ENCODE measurements at regions not wholly inside any gene's neighbourhood (a gene's known extent, or its start where the extent isn't known, plus 50 kb on each side); places are given as distances from the start of the nearest gene placed in this dataset.

DNA sequence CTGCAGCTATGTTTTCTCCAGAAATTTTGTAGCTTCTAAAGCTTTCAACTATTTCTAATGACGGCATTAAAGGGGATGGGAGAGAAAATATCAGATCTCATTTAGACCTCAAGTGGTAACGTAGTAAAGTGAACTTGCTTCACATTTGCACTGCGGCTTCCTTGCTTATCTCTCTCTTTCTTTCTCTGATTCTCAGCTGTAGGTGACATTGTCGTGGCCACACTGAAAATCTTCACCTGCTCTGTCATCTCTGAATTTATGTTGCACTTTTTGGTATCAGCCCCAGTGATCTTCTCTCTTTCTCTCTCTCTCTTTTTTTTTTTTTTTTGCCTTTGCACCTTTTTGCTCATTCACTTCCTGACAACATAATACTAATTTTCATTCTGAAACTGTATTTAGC lies 254.1 kb upstream of the SATB1 start:
- CTCF ChIA-PET: no interaction called here
- intact Hi-C loops (cut with micrococcal nuclease; ENCODE audit: unreplicated experiment): no loop called here
- Histone ChIP-seq H3K4me3 (ENCODE audit: low read depth, low read length) (no peak overlapping the region), H3K9me3 (no peaks in the 10 kb centered on the region), H3K4me1 (no peaks in the 10 kb centered on the region), H3K27me3 (replicated peaks; ENCODE audit: control insufficient read depth, insufficient read depth, low read length) (no peaks in the 10 kb centered on the region), H3K36me3 (ENCODE audit: control insufficient read depth, insufficient read depth, low read length) (no peaks in the 10 kb centered on the region)
- Mint-ChIP-seq H3K27me3 (ENCODE audit: insufficient read depth, unreplicated experiment) (no peaks in the 10 kb centered on the region), H3K27ac (ENCODE audit: unreplicated experiment) (no peak overlapping the region), H3K36me3 (ENCODE audit: insufficient read depth, unreplicated experiment) (no peaks in the 10 kb centered on the region), H3K4me3 (ENCODE audit: unreplicated experiment) (no peak overlapping the region), H3K9me3 (ENCODE audit: unreplicated experiment) (no peaks in the 10 kb centered on the region), H3K4me1 (ENCODE audit: low read depth, unreplicated experiment) (no peaks in the 10 kb centered on the region)
- no peak for TF ChIP-seq CTCF (IDR thresholded peaks at IDR 0.05; ENCODE audit: insufficient read depth in 1 of 2, low read depth in 1 of 2, low read length in 1 of 2, severe bottlenecking in 1 of 2, unreplicated experiment in 1 of 2)
- POLR2A ChIA-PET: no interaction called here
- BruUV-seq (replicated peaks): no TSS peak
- no peak for DNase-seq

GRCh38 chr3:18675197-18675596 lies 250.1 kb upstream of the SATB1 start:
- no peaks in the 10 kb centered on the region for H3K27me3 Mint-ChIP-seq (ENCODE audit: insufficient read depth, unreplicated experiment)
- H3K27ac Mint-ChIP-seq (ENCODE audit: unreplicated experiment): no peak overlapping the region
- H3K4me1 Mint-ChIP-seq (ENCODE audit: low read depth, unreplicated experiment): no peaks in the 10 kb centered on the region
- no peaks in the 10 kb centered on the region for H3K27me3 ChIP-seq (replicated peaks; ENCODE audit: control insufficient read depth, insufficient read depth, low read length)
- H3K36me3 Mint-ChIP-seq (ENCODE audit: insufficient read depth, unreplicated experiment): no peaks in the 10 kb centered on the region
- intact Hi-C loops (cut with micrococcal nuclease; ENCODE audit: unreplicated experiment): no loop called here
- no peak overlapping the region for H3K4me3 Mint-ChIP-seq (ENCODE audit: unreplicated experiment)
- H3K9me3 Mint-ChIP-seq (ENCODE audit: unreplicated experiment): no peaks in the 10 kb centered on the region
- no peak for TF ChIP-seq CTCF (IDR thresholded peaks at IDR 0.05; ENCODE audit: insufficient read depth in 1 of 2, low read depth in 1 of 2, low read length in 1 of 2, severe bottlenecking in 1 of 2, unreplicated experiment in 1 of 2)
- CTCF ChIA-PET: no interaction called here
- no peaks in the 10 kb centered on the region for H3K9me3 ChIP-seq
- DNase-seq: no peak
- no peaks in the 10 kb centered on the region for H3K4me1 ChIP-seq
- BruUV-seq (replicated peaks): no TSS peak
- no peaks in the 10 kb centered on the region for H3K36me3 ChIP-seq (ENCODE audit: control insufficient read depth, insufficient read depth, low read length)
- H3K4me3 ChIP-seq (ENCODE audit: low read depth, low read length): no peak overlapping the region
- POLR2A ChIA-PET: no interaction called here

GRCh38 chr3:18672561-18672960 lies 247.4 kb upstream of the SATB1 start:
- no peaks in the 10 kb centered on the region for H3K4me1 Mint-ChIP-seq (ENCODE audit: low read depth, unreplicated experiment)
- no TSS peak for BruUV-seq (replicated peaks)
- intact Hi-C loops (cut with micrococcal nuclease; ENCODE audit: unreplicated experiment): no loop called here
- H3K9me3 Mint-ChIP-seq (ENCODE audit: unreplicated experiment): no peaks in the 10 kb centered on the region
- H3K27ac Mint-ChIP-seq (ENCODE audit: unreplicated experiment): no peak overlapping the region
- ChIA-PET CTCF (no interaction called here), POLR2A (no interaction called here)
- no peak for DNase-seq
- H3K27me3 ChIP-seq (replicated peaks; ENCODE audit: control insufficient read depth, insufficient read depth, low read length): no peaks in the 10 kb centered on the region
- no peaks in the 10 kb centered on the region for H3K4me1 ChIP-seq
- no peaks in the 10 kb centered on the region for H3K27me3 Mint-ChIP-seq (ENCODE audit: insufficient read depth, unreplicated experiment)
- no peak overlapping the region for H3K4me3 Mint-ChIP-seq (ENCODE audit: unreplicated experiment)
- no peaks in the 10 kb centered on the region for H3K9me3 ChIP-seq
- H3K4me3 ChIP-seq (ENCODE audit: low read depth, low read length): no peak overlapping the region
- no peak for TF ChIP-seq CTCF (IDR thresholded peaks at IDR 0.05; ENCODE audit: insufficient read depth in 1 of 2, low read depth in 1 of 2, low read length in 1 of 2, severe bottlenecking in 1 of 2, unreplicated experiment in 1 of 2)
- H3K36me3 Mint-ChIP-seq (ENCODE audit: insufficient read depth, unreplicated experiment): no peaks in the 10 kb centered on the region
- H3K36me3 ChIP-seq (ENCODE audit: control insufficient read depth, insufficient read depth, low read length): no peaks in the 10 kb centered on the region

All from Caco-2 (cell line).